ENCODE measurements at regions not wholly inside any gene's neighbourhood (a gene's known extent, or its start where the extent isn't known, plus 50 kb on each side); places are given as distances from the start of the nearest gene placed in this dataset.

DNA sequence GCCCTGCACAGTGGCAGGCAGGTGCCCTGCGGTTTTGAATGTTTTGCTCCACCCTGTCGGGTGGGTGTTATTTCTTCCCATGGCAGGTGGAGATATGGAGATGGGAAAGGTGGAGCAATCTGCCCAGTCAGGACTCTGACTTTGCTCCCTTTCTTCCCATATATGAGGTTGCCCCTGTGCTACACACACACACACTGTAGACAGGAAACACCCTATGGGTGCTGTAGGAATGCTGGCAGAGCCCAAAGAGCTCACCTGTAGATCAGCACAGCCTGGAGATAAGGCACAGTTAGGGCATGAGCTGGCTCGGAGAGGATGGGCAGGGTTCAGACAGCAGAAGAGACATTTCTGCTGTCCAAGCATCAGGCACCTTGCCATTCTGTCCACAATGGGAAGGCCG lies 246.0 kb upstream of the AJAP1 start:
- TF ChIP-seq FOS (IDR thresholded peaks at IDR 0.05; ENCODE audit: low read depth, low read length) (no peak), POLR2A (IDR thresholded peaks at IDR 0.05; ENCODE audit: low read depth, low read length) (no peak), USF2 (IDR thresholded peaks at IDR 0.05; ENCODE audit: low read depth, low read length) (no peak), CTCF (conservative IDR thresholded peaks at IDR 0.05; ENCODE audit: low read depth, low read length) (no peak), SMC3 (IDR thresholded peaks at IDR 0.05; ENCODE audit: low read depth, low read length) (no peak), RFX5 (IDR thresholded peaks at IDR 0.05; ENCODE audit: low read depth, low read length) (no peak), CEBPB (IDR thresholded peaks at IDR 0.05; ENCODE audit: low read depth, low read length) (no peak), NFE2L2 (IDR thresholded peaks at IDR 0.05; ENCODE audit: low read depth, low read length) (no peak), BHLHE40 (IDR thresholded peaks at IDR 0.05; ENCODE audit: low read depth, low read length) (no peak), RCOR1 (IDR thresholded peaks at IDR 0.05; ENCODE audit: insufficient replicate concordance, low read length) (no peak), MXI1 (IDR thresholded peaks at IDR 0.05; ENCODE audit: borderline replicate concordance, low read depth, low read length) (no peak), MAFK (IDR thresholded peaks at IDR 0.05; ENCODE audit: low read depth, low read length) (no peak), MAZ (IDR thresholded peaks at IDR 0.05; ENCODE audit: borderline replicate concordance, low read depth, low read length) (no peak)
- TF ChIP-seq, protein P1, sequence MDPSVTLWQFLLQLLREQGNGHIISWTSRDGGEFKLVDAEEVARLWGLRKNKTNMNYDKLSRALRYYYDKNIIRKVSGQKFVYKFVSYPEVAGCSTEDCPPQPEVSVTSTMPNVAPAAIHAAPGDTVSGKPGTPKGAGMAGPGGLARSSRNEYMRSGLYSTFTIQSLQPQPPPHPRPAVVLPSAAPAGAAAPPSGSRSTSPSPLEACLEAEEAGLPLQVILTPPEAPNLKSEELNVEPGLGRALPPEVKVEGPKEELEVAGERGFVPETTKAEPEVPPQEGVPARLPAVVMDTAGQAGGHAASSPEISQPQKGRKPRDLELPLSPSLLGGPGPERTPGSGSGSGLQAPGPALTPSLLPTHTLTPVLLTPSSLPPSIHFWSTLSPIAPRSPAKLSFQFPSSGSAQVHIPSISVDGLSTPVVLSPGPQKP (IDR thresholded peaks at IDR 0.05; ENCODE audit: borderline replicate concordance, low read depth, low read length) = no peak
